ENCODE measurements at regions not wholly inside any gene's neighbourhood (a gene's known extent, or its start where the extent isn't known, plus 50 kb on each side); places are given as distances from the start of the nearest gene placed in this dataset.

DNA sequence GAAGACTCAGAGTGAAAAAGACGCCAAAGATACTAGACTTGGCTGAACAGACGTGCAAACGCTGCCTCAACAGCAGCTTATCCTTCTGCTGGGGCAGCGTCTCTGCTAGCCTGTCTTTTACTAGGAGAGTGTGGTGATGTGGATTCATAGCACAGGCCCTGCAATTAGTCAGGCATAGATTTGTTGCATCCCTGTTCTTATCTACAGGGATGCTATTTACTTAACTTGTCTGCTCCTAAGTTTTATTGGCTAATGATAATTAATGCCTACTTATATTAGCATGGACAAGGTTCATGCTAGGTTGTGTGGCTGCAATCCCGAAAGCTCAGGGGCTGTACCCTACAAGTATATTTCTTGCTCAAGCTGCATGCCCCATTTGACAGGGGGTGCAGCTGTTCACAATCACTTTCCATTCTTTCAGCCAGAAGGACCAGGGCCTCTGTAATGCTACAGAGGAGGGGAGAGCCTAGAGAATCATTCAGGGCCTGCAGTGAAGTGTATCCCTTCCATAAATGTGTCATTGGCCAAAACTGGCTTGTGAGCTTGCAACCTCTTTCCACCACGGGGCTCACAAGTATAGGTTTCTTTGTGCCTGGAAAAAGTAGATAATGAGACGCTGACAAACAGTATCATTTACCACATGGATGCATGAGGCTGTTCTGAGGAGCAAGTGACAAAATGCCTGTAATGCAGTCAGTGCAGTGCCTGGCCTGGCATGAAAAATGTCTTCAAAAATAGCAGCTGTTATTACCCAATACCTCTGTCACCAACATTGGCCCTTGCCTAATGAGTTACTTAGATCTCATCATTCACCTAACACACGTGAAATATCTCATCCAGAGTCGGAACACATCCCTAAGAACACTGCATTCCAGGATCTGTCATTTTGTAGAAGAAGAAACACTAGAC lies 685.8 kb upstream of the API5 start:
- Histone ChIP-seq H3K36me3 (ENCODE audit: insufficient read depth, low read length) (no peaks in the 10 kb centered on the region), H4K20me1 (ENCODE audit: insufficient read depth) (no peaks in the 10 kb centered on the region), H2AFZ (ENCODE audit: low read depth, low read length) (no peak overlapping the region), H3K27me3 (ENCODE audit: insufficient read depth, low read depth, low read length) (no peaks in the 10 kb centered on the region), H3F3A (ENCODE audit: insufficient read depth, low read length, poor library complexity, severe bottlenecking) (no peaks in the 10 kb centered on the region), H3K27ac (ENCODE audit: low read length) (no peak overlapping the region), H3K9ac (ENCODE audit: low read length) (no peak overlapping the region), H3K79me2 (replicated peaks; ENCODE audit: insufficient read depth, low read length) (no peaks in the 10 kb centered on the region), H3K9me2 (ENCODE audit: insufficient read depth, low read length) (no peaks in the 10 kb centered on the region), H3K4me2 (ENCODE audit: low read length) (no peak overlapping the region), H3K9me3 (ENCODE audit: low read length) (no peaks in the 10 kb centered on the region), H3K4me3 (ENCODE audit: low read length) (no peak overlapping the region)
- no peak for TF ChIP-seq MXI1 (conservative IDR thresholded peaks at IDR 0.05; ENCODE audit: poor library complexity, severe bottlenecking)
- TF ChIP-seq TAF1 (IDR thresholded peaks at IDR 0.05; ENCODE audit: low read depth): no peak
- TF ChIP-seq EZH2 (IDR thresholded peaks at IDR 0.05; ENCODE audit: borderline replicate concordance, insufficient read depth, low read length, poor library complexity, severe bottlenecking): no peak
- no peak for TF ChIP-seq POLR2AphosphoS5 (IDR thresholded peaks at IDR 0.05)
- TF ChIP-seq SMC3 (conservative IDR thresholded peaks at IDR 0.05; ENCODE audit: poor library complexity): no peak
- TF ChIP-seq RAD21 (conservative IDR thresholded peaks at IDR 0.05): no peak
- no peak for TF ChIP-seq EP300 (conservative IDR thresholded peaks at IDR 0.05; ENCODE audit: poor library complexity, severe bottlenecking)
- TF ChIP-seq, protein P1, sequence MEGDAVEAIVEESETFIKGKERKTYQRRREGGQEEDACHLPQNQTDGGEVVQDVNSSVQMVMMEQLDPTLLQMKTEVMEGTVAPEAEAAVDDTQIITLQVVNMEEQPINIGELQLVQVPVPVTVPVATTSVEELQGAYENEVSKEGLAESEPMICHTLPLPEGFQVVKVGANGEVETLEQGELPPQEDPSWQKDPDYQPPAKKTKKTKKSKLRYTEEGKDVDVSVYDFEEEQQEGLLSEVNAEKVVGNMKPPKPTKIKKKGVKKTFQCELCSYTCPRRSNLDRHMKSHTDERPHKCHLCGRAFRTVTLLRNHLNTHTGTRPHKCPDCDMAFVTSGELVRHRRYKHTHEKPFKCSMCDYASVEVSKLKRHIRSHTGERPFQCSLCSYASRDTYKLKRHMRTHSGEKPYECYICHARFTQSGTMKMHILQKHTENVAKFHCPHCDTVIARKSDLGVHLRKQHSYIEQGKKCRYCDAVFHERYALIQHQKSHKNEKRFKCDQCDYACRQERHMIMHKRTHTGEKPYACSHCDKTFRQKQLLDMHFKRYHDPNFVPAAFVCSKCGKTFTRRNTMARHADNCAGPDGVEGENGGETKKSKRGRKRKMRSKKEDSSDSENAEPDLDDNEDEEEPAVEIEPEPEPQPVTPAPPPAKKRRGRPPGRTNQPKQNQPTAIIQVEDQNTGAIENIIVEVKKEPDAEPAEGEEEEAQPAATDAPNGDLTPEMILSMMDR (IDR thresholded peaks at IDR 0.05; ENCODE audit: poor library complexity, severe bottlenecking): no peak
- TF ChIP-seq, protein P2, sequence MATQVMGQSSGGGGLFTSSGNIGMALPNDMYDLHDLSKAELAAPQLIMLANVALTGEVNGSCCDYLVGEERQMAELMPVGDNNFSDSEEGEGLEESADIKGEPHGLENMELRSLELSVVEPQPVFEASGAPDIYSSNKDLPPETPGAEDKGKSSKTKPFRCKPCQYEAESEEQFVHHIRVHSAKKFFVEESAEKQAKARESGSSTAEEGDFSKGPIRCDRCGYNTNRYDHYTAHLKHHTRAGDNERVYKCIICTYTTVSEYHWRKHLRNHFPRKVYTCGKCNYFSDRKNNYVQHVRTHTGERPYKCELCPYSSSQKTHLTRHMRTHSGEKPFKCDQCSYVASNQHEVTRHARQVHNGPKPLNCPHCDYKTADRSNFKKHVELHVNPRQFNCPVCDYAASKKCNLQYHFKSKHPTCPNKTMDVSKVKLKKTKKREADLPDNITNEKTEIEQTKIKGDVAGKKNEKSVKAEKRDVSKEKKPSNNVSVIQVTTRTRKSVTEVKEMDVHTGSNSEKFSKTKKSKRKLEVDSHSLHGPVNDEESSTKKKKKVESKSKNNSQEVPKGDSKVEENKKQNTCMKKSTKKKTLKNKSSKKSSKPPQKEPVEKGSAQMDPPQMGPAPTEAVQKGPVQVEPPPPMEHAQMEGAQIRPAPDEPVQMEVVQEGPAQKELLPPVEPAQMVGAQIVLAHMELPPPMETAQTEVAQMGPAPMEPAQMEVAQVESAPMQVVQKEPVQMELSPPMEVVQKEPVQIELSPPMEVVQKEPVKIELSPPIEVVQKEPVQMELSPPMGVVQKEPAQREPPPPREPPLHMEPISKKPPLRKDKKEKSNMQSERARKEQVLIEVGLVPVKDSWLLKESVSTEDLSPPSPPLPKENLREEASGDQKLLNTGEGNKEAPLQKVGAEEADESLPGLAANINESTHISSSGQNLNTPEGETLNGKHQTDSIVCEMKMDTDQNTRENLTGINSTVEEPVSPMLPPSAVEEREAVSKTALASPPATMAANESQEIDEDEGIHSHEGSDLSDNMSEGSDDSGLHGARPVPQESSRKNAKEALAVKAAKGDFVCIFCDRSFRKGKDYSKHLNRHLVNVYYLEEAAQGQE (IDR thresholded peaks at IDR 0.05; ENCODE audit: borderline replicate concordance): no peak

DNA sequence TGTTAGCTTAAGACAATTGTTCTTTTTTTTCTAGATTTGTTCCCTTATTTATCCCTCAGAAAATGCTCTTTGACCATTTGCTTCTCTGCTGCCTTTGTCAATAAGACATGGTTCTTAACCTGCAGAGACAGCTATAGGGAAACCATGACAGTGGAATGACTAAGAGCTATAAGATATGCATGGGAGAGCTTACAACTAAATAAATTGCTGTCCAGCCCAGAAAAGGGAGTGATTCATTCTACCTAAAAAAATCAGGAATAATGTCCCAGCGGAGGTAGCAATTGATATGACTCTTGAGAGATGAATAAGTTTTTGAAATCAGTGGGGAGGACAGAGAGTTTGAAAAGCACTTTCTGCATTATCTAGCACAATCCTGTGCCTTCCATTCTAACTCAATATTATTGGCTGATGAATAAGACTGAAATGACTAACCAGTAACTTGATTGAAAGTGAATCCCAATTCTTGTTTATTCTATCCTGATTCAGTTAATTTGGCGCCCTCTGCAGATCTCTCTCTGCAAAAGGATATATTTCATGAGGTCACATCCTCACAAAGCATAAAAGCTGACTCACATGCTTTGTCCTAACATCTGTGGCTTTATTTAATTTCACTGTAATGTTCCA lies 680.5 kb upstream of the API5 start:
- TF ChIP-seq POLR2AphosphoS5 (IDR thresholded peaks at IDR 0.05): no peak
- TF ChIP-seq SMC3 (conservative IDR thresholded peaks at IDR 0.05; ENCODE audit: poor library complexity): peak; percentile 72
- TF ChIP-seq RAD21 (conservative IDR thresholded peaks at IDR 0.05): peak; percentile 73
- TF ChIP-seq, protein P2 (IDR thresholded peaks at IDR 0.05; ENCODE audit: borderline replicate concordance): no peak
- TF ChIP-seq, protein P1 (IDR thresholded peaks at IDR 0.05; ENCODE audit: poor library complexity, severe bottlenecking): peak; percentile 74
- no peak for TF ChIP-seq TAF1 (IDR thresholded peaks at IDR 0.05; ENCODE audit: low read depth)
- TF ChIP-seq EZH2 (IDR thresholded peaks at IDR 0.05; ENCODE audit: borderline replicate concordance, insufficient read depth, low read length, poor library complexity, severe bottlenecking): no peak
- no peak overlapping the region for H3K4me2 ChIP-seq (ENCODE audit: low read length)

More for the DNA sequence above, 680.5 kb upstream of the API5 start:
- Histone ChIP-seq H3K36me3 (ENCODE audit: insufficient read depth, low read length) (no peaks in the 10 kb centered on the region), H4K20me1 (ENCODE audit: insufficient read depth) (no peaks in the 10 kb centered on the region), H3F3A (ENCODE audit: insufficient read depth, low read length, poor library complexity, severe bottlenecking) (no peaks in the 10 kb centered on the region), H3K27ac (ENCODE audit: low read length) (no peak overlapping the region), H3K79me2 (replicated peaks; ENCODE audit: insufficient read depth, low read length) (no peaks in the 10 kb centered on the region), H3K27me3 (ENCODE audit: insufficient read depth, low read depth, low read length) (no peaks in the 10 kb centered on the region), H3K9me3 (ENCODE audit: low read length) (no peaks in the 10 kb centered on the region), H3K9me2 (ENCODE audit: insufficient read depth, low read length) (no peaks in the 10 kb centered on the region), H2AFZ (ENCODE audit: low read depth, low read length) (no peak overlapping the region), H3K4me3 (ENCODE audit: low read length) (no peak overlapping the region), H3K9ac (ENCODE audit: low read length) (no peak overlapping the region)
